ENCODE measurements at regions not wholly inside any gene's neighbourhood (a gene's known extent, or its start where the extent isn't known, plus 50 kb on each side); places are given as distances from the start of the nearest gene placed in this dataset.
"Not testable (repeated sequence)": the region's sequence is repeated elsewhere in the genome, so short reads cannot be mapped to it uniquely, and the experiment has no call there.

GRCh38 chr2:210971431-210971830 lies 415.0 kb downstream of the CPS1 start:
- H3K27me3 ChIP-seq, result no peaks in the 10 kb centered on the region
- no peaks in the 10 kb centered on the region for H3K36me3 ChIP-seq
- DNase-seq (no peak), ATAC-seq (no peak)
- no peaks in the 10 kb centered on the region for H3K4me1 ChIP-seq
- H3K4me3 ChIP-seq, result no peak overlapping the region
- 69% methylated on average over 1 of the region's 1 CpG for WGBS, 2 donors
- H3K27ac ChIP-seq, result no peak overlapping the region
- peaks cover 0 to 3% (median 0%) of the 10 kb centered on the region in 11 donors for H3K9me3 ChIP-seq
- TF ChIP-seq CTCF (IDR thresholded peaks at IDR 0.05), result no peak
- intact Hi-C loops (cut with DNase I), result no loop called here

- 66 to 73% methylated on average over 5 of the region's 5 CpGs for WGBS, 2 donors
- H3K4me1 ChIP-seq; H3K27me3 ChIP-seq; H3K27ac ChIP-seq; intact Hi-C loops (cut with DNase I); H3K4me3 ChIP-seq; ATAC-seq; H3K36me3 ChIP-seq; DNase-seq: not testable (repeated sequence)
- H3K9me3 ChIP-seq, result peaks cover 0 to 19% (median 0%) of the 10 kb centered on the region in 11 donors
Observed at GRCh38 chr2:210986806-210987205, 430.4 kb downstream of the CPS1 start.

GRCh38 chr2:210991107-210991506 lies 434.7 kb downstream of the CPS1 start:
- no peaks in the 10 kb centered on the region for H3K36me3 ChIP-seq
- ATAC-seq (no peak), DNase-seq (no peak)
- WGBS, 2 donors, result 64 to 69% methylated on average over 3 of the region's 3 CpGs
- no peak for TF ChIP-seq CTCF (IDR thresholded peaks at IDR 0.05)
- no peaks in the 10 kb centered on the region for H3K4me1 ChIP-seq
- H3K27ac ChIP-seq, result no peak overlapping the region
- peaks cover 0 to 30% (median 0%) of the 10 kb centered on the region in 11 donors for H3K9me3 ChIP-seq
- H3K4me3 ChIP-seq, result no peak overlapping the region
- no peaks in the 10 kb centered on the region for H3K27me3 ChIP-seq
- intact Hi-C loops (cut with DNase I), result no loop called here

DNA sequence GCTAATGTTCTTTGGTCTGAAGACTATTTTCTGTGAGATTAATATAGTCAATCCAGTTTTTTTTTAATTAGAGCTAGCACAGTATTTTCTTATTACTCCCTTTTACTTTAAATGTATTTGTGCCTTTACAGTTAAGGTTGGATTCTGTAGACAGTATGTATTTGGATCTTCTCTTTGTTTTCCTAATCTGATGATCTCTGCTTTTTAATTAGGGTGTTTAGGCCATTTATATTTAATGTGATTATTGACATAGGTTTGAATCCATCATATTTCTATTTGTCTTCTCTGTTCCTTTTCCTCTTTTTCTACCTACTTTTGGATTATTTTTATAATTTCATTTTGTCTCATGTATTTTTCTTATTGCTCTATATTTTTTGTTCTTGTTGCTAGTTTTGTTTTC lies 437.7 kb downstream of the CPS1 start:
- intact Hi-C loops (cut with DNase I), result no loop called here
- Histone ChIP-seq H3K36me3 (no peaks in the 10 kb centered on the region), H3K27ac (no peak overlapping the region), H3K27me3 (no peaks in the 10 kb centered on the region), H3K9me3 (peaks cover 0 to 30% (median 0%) of the 10 kb centered on the region in 11 donors), H3K4me3 (no peak overlapping the region), H3K4me1 (no peaks in the 10 kb centered on the region)
- DNase-seq (no peak), ATAC-seq (no peak)
- no peak for TF ChIP-seq CTCF (IDR thresholded peaks at IDR 0.05)

- intact Hi-C loops (cut with DNase I), result no loop called here
- Histone ChIP-seq H3K4me1 (no peaks in the 10 kb centered on the region), H3K4me3 (no peak overlapping the region), H3K27me3 (no peaks in the 10 kb centered on the region), H3K36me3 (no peaks in the 10 kb centered on the region), H3K27ac (no peak overlapping the region), H3K9me3 (peaks cover 0 to 30% (median 0%) of the 10 kb centered on the region in 11 donors)
- DNase-seq, result no peak
- no peak for TF ChIP-seq CTCF (IDR thresholded peaks at IDR 0.05)
- no peak for ATAC-seq
Observed at GRCh38 chr2:210997373-210997772, 441.0 kb downstream of the CPS1 start.
